Endothelial cell (in vitro differentiated cells): ENCODE measurements at regions not wholly inside any gene's neighbourhood (a gene's known extent, or its start where the extent isn't known, plus 50 kb on each side); places are given as distances from the start of the nearest gene placed in this dataset.

Experiments
- DNase-seq: peaks from one replicate; pipeline ENCODE4 v3.0.0; 2021; ENCODE audit warnings: low spot score
- H3K27ac Mint-ChIP-seq: one replicate; pipeline ENCODE4 v1.8.0; 2021; ENCODE audit warnings: mixed read lengths, inconsistent platforms; ENCODE audit not compliant: unreplicated experiment
- H3K27me3 Mint-ChIP-seq: one replicate; pipeline ENCODE4 v1.8.0; 2021; ENCODE audit warnings: mild to moderate bottlenecking, moderate library complexity, mixed read lengths, inconsistent platforms; ENCODE audit not compliant: unreplicated experiment
- H3K36me3 Mint-ChIP-seq: one replicate; pipeline ENCODE4 v1.8.0; 2021; ENCODE audit warnings: mild to moderate bottlenecking, low read depth, mixed read lengths, inconsistent platforms; ENCODE audit not compliant: unreplicated experiment
- H3K4me1 Mint-ChIP-seq: one replicate; pipeline ENCODE4 v1.8.0; 2021; ENCODE audit warnings: mild to moderate bottlenecking, mixed read lengths, inconsistent platforms; ENCODE audit not compliant: unreplicated experiment
- H3K4me3 Mint-ChIP-seq: one replicate; pipeline ENCODE4 v1.8.0; 2021; ENCODE audit warnings: mild to moderate bottlenecking, mixed read lengths, inconsistent platforms; ENCODE audit not compliant: unreplicated experiment
- H3K9me3 Mint-ChIP-seq: one replicate; pipeline ENCODE4 v1.8.0; 2021; ENCODE audit warnings: mixed read lengths, inconsistent platforms; ENCODE audit not compliant: unreplicated experiment
- CTCF ChIP-seq: fragments of 200-600 bp; sonication (generic); IDR thresholded peaks from one replicate; pipeline ENCODE4 v1.5.0; 2021; ENCODE audit warnings: antibody characterized with exemption; ENCODE audit not compliant: unreplicated experiment

- no peak for TF ChIP-seq CTCF
- H3K27ac Mint-ChIP-seq, result no peak overlapping the region
- peaks cover 15% of the 10 kb centered on the region for H3K4me1 Mint-ChIP-seq
- peaks cover 2% of the 10 kb centered on the region for H3K27me3 Mint-ChIP-seq
- no peaks in the 10 kb centered on the region for H3K36me3 Mint-ChIP-seq
- no peak for DNase-seq
- no peaks in the 10 kb centered on the region for H3K9me3 Mint-ChIP-seq
- H3K4me3 Mint-ChIP-seq, result no peak overlapping the region
Measured at GRCh38 chr14:50037240-50037639, 79.1 kb downstream of the VCPKMT start.

GRCh38 chr14:50037852-50038251, 78.5 kb downstream of the VCPKMT start:
- Mint-ChIP-seq H3K4me1 (peaks cover 15% of the 10 kb centered on the region), H3K27me3 (peaks cover 2% of the 10 kb centered on the region), H3K27ac (no peak overlapping the region), H3K36me3 (no peaks in the 10 kb centered on the region), H3K4me3 (no peak overlapping the region), H3K9me3 (no peaks in the 10 kb centered on the region)
- DNase-seq, result no peak
- TF ChIP-seq CTCF, result no peak

- TF ChIP-seq CTCF, result no peak
- no peaks in the 10 kb centered on the region for H3K36me3 Mint-ChIP-seq
- peaks cover 15% of the 10 kb centered on the region for H3K4me1 Mint-ChIP-seq
- no peak overlapping the region for H3K27ac Mint-ChIP-seq
- H3K9me3 Mint-ChIP-seq, result no peaks in the 10 kb centered on the region
- DNase-seq, result no peak
- no peak overlapping the region for H3K4me3 Mint-ChIP-seq
- H3K27me3 Mint-ChIP-seq, result peaks cover 2% of the 10 kb centered on the region
Measured at GRCh38 chr14:50038398-50039119, 77.8 kb downstream of the VCPKMT start.

- H3K27me3 Mint-ChIP-seq, result peaks cover 2% of the 10 kb centered on the region
- peaks cover 19% of the 10 kb centered on the region for H3K4me1 Mint-ChIP-seq
- no peaks in the 10 kb centered on the region for H3K9me3 Mint-ChIP-seq
- DNase-seq, result no peak
- no peak for TF ChIP-seq CTCF
- no peak overlapping the region for H3K27ac Mint-ChIP-seq
- H3K4me3 Mint-ChIP-seq, result no peak overlapping the region
- no peaks in the 10 kb centered on the region for H3K36me3 Mint-ChIP-seq
Measured at GRCh38 chr14:50039120-50039517, 77.3 kb downstream of the VCPKMT start.

GRCh38 chr14:50039734-50040400, 76.5 kb downstream of the VCPKMT start:
- peaks cover 2% of the 10 kb centered on the region for H3K27me3 Mint-ChIP-seq
- no peak for TF ChIP-seq CTCF
- no peak for DNase-seq
- no peak overlapping the region for H3K27ac Mint-ChIP-seq
- no peak overlapping the region for H3K4me3 Mint-ChIP-seq
- H3K9me3 Mint-ChIP-seq, result no peaks in the 10 kb centered on the region
- no peaks in the 10 kb centered on the region for H3K36me3 Mint-ChIP-seq
- peaks cover 25% of the 10 kb centered on the region for H3K4me1 Mint-ChIP-seq
